ENCODE measurements at regions not wholly inside any gene's neighbourhood (a gene's known extent, or its start where the extent isn't known, plus 50 kb on each side); places are given as distances from the start of the nearest gene placed in this dataset.

- Mint-ChIP-seq H3K36me3 (ENCODE audit: low read depth) (no peaks in the 10 kb centered on the region), H3K9me3 (peaks cover 9% of the 10 kb centered on the region), H3K4me1 (no peaks in the 10 kb centered on the region), H3K27me3 (ENCODE audit: low read depth) (no peaks in the 10 kb centered on the region), H3K27ac (ENCODE audit: unreplicated experiment) (no peak overlapping the region), H3K4me3 (no peak overlapping the region)
- TF ChIP-seq CTCF (conservative IDR thresholded peaks at IDR 0.05) = no peak
- DNase-seq (ENCODE audit: low read depth, low spot score) = no peak
Observed at GRCh38 chr3:78140866-78141265, 1101.0 kb downstream of the ROBO2 start.

GRCh38 chr3:78141269-78141668 is 1101.4 kb downstream of the ROBO2 start:
- DNase-seq (ENCODE audit: low read depth, low spot score) = no peak
- no peak overlapping the region for H3K27ac Mint-ChIP-seq (ENCODE audit: unreplicated experiment)
- H3K9me3 Mint-ChIP-seq = peaks cover 9% of the 10 kb centered on the region
- H3K27me3 Mint-ChIP-seq (ENCODE audit: low read depth) = no peaks in the 10 kb centered on the region
- H3K36me3 Mint-ChIP-seq (ENCODE audit: low read depth) = no peaks in the 10 kb centered on the region
- H3K4me3 Mint-ChIP-seq = no peak overlapping the region
- TF ChIP-seq CTCF (conservative IDR thresholded peaks at IDR 0.05) = no peak
- H3K4me1 Mint-ChIP-seq = no peaks in the 10 kb centered on the region

GRCh38 chr3:78143000-78143399 is 1103.1 kb downstream of the ROBO2 start:
- TF ChIP-seq CTCF (conservative IDR thresholded peaks at IDR 0.05) = no peak
- DNase-seq (ENCODE audit: low read depth, low spot score) = no peak
- H3K27ac Mint-ChIP-seq (ENCODE audit: unreplicated experiment) = no peak overlapping the region

GRCh38 chr3:78148986-78149717 is 1109.3 kb downstream of the ROBO2 start:
- Mint-ChIP-seq H3K27ac (ENCODE audit: unreplicated experiment) (no peak overlapping the region), H3K4me3 (no peak overlapping the region), H3K36me3 (ENCODE audit: low read depth) (no peaks in the 10 kb centered on the region), H3K4me1 (no peaks in the 10 kb centered on the region), H3K9me3 (peaks cover 2% of the 10 kb centered on the region), H3K27me3 (ENCODE audit: low read depth) (no peaks in the 10 kb centered on the region)
- TF ChIP-seq CTCF (conservative IDR thresholded peaks at IDR 0.05) = no peak
- no peak for DNase-seq (ENCODE audit: low read depth, low spot score)

More at GRCh38 chr3:78143000-78143399, 1103.1 kb downstream of the ROBO2 start:
- Mint-ChIP-seq H3K4me3 (no peak overlapping the region), H3K9me3 (peaks cover 2% of the 10 kb centered on the region), H3K36me3 (ENCODE audit: low read depth) (no peaks in the 10 kb centered on the region), H3K27me3 (ENCODE audit: low read depth) (no peaks in the 10 kb centered on the region), H3K4me1 (no peaks in the 10 kb centered on the region)

GRCh38 chr3:78153973-78154372 is 1114.1 kb downstream of the ROBO2 start:
- H3K36me3 Mint-ChIP-seq (ENCODE audit: low read depth) = no peaks in the 10 kb centered on the region
- no peaks in the 10 kb centered on the region for H3K27me3 Mint-ChIP-seq (ENCODE audit: low read depth)
- H3K27ac Mint-ChIP-seq (ENCODE audit: unreplicated experiment) = no peak overlapping the region
- TF ChIP-seq CTCF (conservative IDR thresholded peaks at IDR 0.05) = no peak
- H3K4me3 Mint-ChIP-seq = no peak overlapping the region
- H3K4me1 Mint-ChIP-seq = no peaks in the 10 kb centered on the region
- peaks cover 4% of the 10 kb centered on the region for H3K9me3 Mint-ChIP-seq
- DNase-seq (ENCODE audit: low read depth, low spot score) = no peak

Measured in neural crest cell (in vitro differentiated cells).